GM10248 (cell line): ENCODE measurements at regions not wholly inside any gene's neighbourhood (a gene's known extent, or its start where the extent isn't known, plus 50 kb on each side); places are given as distances from the start of the nearest gene placed in this dataset.

Experiments
- CTCF ChIA-PET: fragments of 300-600 bp; sonication (Branson Sonifier 250); formaldehyde crosslinking; extraction: SDS; loops from one replicate; lab custom pipeline; 2021; ENCODE audit warnings: antibody characterized with exemption; lab: Yijun Ruan, JAX
- POLR2A ChIA-PET: fragments of 350-650 bp; sonication (Branson Sonifier 250); formaldehyde crosslinking; extraction: SDS; loops from one replicate; lab custom pipeline; 2020; ENCODE audit warnings: antibody characterized with exemption; lab: Yijun Ruan, JAX
- DNase-seq: peaks from one replicate; pipeline ENCODE4 v3.0.0; 2012; ENCODE audit errors: extremely low spot score
- CTCF ChIP-seq: IDR thresholded peaks from 2 replicates; pipeline ENCODE4 v1.5.1; 2012; ENCODE audit warnings: mild to moderate bottlenecking, low read depth; ENCODE audit errors: extremely low read depth, missing control alignments, control extremely low read depth

GRCh38 chr15:94887391-94887790 is 656.0 kb downstream of the MCTP2 start:
- ChIA-PET CTCF (interaction anchor here (2.1 kb wide), 1 partner anchor 8 kb away, joined by 5 read pairs; no protein-coding TSS in a partner anchor), POLR2A (no interaction called here)
- DNase-seq = no peak
- TF ChIP-seq CTCF = no peak

- ChIA-PET CTCF (no interaction called here), POLR2A (no interaction called here)
- TF ChIP-seq CTCF = no peak
- no peak for DNase-seq
These were observed 657.8 kb downstream of the MCTP2 start for GRCh38 chr15:94889153-94889552.

GRCh38 chr15:94893091-94893490 is 661.7 kb downstream of the MCTP2 start:
- no peak for DNase-seq
- ChIA-PET POLR2A (no interaction called here), CTCF (interaction anchor here (1.0 kb wide), 1 partner anchor 9 kb away, joined by 4 read pairs; no protein-coding TSS in a partner anchor)
- no peak for TF ChIP-seq CTCF

GRCh38 chr15:94894056-94894455 is 662.7 kb downstream of the MCTP2 start:
- TF ChIP-seq CTCF = no peak
- CTCF ChIA-PET = no interaction called here
- POLR2A ChIA-PET = no interaction called here
- DNase-seq = no peak

- no peak for DNase-seq
- no peak for TF ChIP-seq CTCF
- ChIA-PET CTCF (no interaction called here), POLR2A (no interaction called here)
These were observed 678.1 kb downstream of the MCTP2 start for GRCh38 chr15:94909510-94909909.

- TF ChIP-seq CTCF = no peak
- ChIA-PET CTCF (no interaction called here), POLR2A (no interaction called here)
- no peak for DNase-seq
These were observed 678.8 kb downstream of the MCTP2 start for GRCh38 chr15:94910166-94910565.
